H7 (cell line): ENCODE measurements at regions not wholly inside any gene's neighbourhood (a gene's known extent, or its start where the extent isn't known, plus 50 kb on each side); places are given as distances from the start of the nearest gene placed in this dataset.
"Not testable (repeated sequence)": the region's sequence is repeated elsewhere in the genome, so short reads cannot be mapped to it uniquely, and the experiment has no call there.

Source experiments
- DNase-seq: peaks from one replicate; pipeline ENCODE4 v3.0.0; 2012
- H3K27me3 ChIP-seq: 2 replicates; pipeline ENCODE4 v1.6.0; 2011; ENCODE audit warnings: mild to moderate bottlenecking, low read length; ENCODE audit not compliant: control insufficient read depth, insufficient read depth
- H3K36me3 ChIP-seq: replicated peaks from 2 replicates; pipeline ENCODE4 v1.5.1; 2011; ENCODE audit warnings: low read length; ENCODE audit not compliant: control insufficient read depth, insufficient read depth
- H3K4me3 ChIP-seq: 2 replicates; pipeline ENCODE4 v1.5.1; 2011; ENCODE audit warnings: low read depth, mild to moderate bottlenecking, control low read depth, low read length, moderate library complexity; ENCODE audit not compliant: insufficient read depth

GRCh38 chr14:84282618-84283017 is 1247.3 kb upstream of the FLRT2 start:
- no peaks in the 10 kb centered on the region for H3K36me3 ChIP-seq
- no peak for DNase-seq
- H3K4me3 ChIP-seq = no peak overlapping the region
- no peaks in the 10 kb centered on the region for H3K27me3 ChIP-seq

- no peaks in the 10 kb centered on the region for H3K36me3 ChIP-seq
- no peak overlapping the region for H3K4me3 ChIP-seq
- no peak for DNase-seq
- H3K27me3 ChIP-seq = no peaks in the 10 kb centered on the region
These were observed 1241.2 kb upstream of the FLRT2 start for GRCh38 chr14:84288781-84289180.

DNA sequence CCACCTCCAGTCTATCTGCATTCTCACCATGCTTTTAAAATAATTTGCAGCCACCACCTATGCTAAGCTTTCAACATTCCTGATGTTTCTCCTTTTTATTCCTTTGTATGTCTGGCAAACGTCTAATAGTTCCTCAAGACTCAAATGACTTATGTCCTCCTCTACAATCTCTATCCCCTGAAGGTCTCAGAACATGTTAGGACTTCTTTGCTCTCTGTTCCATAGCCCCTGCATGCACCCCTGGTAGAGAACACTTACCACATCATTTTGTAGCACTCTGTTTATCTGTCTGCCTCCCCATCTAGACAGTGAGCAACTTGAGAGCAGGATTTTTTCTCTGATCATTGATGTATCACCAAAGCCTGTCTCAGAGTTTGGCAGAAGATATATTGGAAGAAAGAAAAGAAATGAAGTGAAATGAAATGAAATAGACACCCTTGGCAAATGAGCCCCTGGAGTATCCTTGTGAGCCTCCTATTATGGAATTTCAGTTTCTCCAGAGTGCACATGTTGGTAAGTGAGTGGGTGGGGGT is 1231.2 kb upstream of the FLRT2 start:
- DNase-seq = no peak
- no peak overlapping the region for H3K4me3 ChIP-seq
- H3K27me3 ChIP-seq = no peaks in the 10 kb centered on the region
- H3K36me3 ChIP-seq = no peaks in the 10 kb centered on the region

DNA sequence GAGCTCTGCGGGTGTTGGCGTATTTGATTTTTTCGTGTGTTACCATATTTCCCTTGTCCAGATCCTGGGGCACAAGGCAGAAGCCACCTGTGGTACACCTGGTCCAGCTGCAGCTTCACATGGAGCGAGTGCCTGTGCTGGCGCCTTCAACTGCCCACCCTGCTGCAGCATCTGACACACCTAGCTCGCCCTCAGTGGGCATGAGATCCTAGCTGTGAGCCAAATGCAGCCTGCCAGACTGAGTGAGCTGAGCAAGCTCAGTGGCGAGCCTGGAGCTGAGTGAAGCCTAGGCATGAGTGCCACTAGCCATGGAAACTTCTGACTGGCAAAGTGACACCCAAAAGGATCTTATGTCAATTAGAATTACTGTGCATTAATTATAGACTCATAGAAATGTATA is 1226.8 kb upstream of the FLRT2 start:
- H3K36me3 ChIP-seq = no peaks in the 10 kb centered on the region
- no peak for DNase-seq
- no peak overlapping the region for H3K4me3 ChIP-seq
- H3K27me3 ChIP-seq = no peaks in the 10 kb centered on the region

DNA sequence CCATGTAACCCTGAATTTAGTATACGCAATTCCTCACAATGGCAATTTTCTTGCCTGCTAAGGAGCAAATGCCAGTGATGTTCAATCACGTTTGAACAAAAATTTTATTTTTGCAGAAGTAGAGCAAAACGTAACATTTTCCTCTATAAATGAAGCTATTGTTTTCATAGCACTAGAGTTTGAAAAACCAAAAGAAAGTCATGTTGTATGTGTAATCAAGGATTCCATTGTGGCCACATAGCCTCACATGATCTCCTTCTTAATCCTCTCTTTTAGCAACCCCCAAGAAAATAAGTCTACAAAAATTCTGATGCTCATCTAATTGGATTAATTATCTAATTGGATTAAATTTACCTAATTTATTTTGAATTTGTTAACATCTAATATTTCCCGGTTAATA is 1217.4 kb upstream of the FLRT2 start:
- H3K36me3 ChIP-seq = no peaks in the 10 kb centered on the region
- DNase-seq = no peak

GRCh38 chr14:84323450-84323849 is 1206.5 kb upstream of the FLRT2 start:
- no peak for DNase-seq
- no peak overlapping the region for H3K4me3 ChIP-seq
- no peaks in the 10 kb centered on the region for H3K36me3 ChIP-seq
- H3K27me3 ChIP-seq = no peaks in the 10 kb centered on the region

More for the DNA sequence above, 1217.4 kb upstream of the FLRT2 start:
- no peak overlapping the region for H3K4me3 ChIP-seq
- H3K27me3 ChIP-seq = no peaks in the 10 kb centered on the region

DNA sequence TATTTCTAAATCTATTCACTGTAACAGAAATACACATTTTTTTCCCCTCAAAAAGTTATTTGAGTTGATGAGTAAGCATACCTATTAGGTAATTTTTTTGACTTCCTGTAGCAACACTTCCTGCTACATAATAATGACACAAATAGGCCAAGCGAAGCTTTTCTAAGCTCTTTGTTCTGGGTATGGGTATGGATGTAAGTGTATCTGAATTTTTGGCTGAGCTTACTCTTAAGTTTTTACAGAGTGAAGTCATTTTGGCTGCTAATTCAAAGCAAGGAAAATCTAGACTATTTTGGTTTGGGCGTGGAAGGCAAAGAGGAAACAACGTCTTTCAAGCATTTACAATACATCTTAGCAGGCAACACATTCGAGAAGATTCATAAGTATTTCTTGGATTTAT is 1206.0 kb upstream of the FLRT2 start:
- DNase-seq = no peak
- Histone ChIP-seq H3K36me3 (no peaks in the 10 kb centered on the region), H3K27me3 (no peaks in the 10 kb centered on the region), H3K4me3 (no peak overlapping the region)

- H3K4me3 ChIP-seq = no peak overlapping the region
- H3K36me3 ChIP-seq = no peaks in the 10 kb centered on the region
- DNase-seq = no peak
- no peaks in the 10 kb centered on the region for H3K27me3 ChIP-seq
These were observed 1193.5 kb upstream of the FLRT2 start for GRCh38 chr14:84336433-84336832.

DNA sequence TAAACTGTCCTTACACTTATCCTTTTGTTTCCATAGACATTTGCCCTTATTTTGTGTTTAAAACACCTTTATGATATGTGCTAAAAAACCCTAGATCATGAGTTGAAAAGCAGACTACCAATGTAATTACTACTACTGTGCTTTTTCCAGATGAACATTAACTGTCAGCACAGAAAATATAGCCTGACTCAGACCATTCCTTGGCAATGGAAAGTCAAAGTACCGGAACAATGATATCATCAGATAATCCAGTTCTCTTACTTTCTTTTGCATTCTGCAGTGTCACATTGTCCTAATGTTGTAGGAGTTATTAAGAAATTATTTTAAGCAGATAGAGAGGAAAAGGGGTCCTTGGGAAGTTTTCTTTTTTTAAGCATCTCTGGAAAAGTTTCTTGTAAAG is 1189.0 kb upstream of the FLRT2 start:
- no peak for DNase-seq
- H3K4me3 ChIP-seq = no peak overlapping the region
- no peaks in the 10 kb centered on the region for H3K36me3 ChIP-seq
- H3K27me3 ChIP-seq = no peaks in the 10 kb centered on the region

DNA sequence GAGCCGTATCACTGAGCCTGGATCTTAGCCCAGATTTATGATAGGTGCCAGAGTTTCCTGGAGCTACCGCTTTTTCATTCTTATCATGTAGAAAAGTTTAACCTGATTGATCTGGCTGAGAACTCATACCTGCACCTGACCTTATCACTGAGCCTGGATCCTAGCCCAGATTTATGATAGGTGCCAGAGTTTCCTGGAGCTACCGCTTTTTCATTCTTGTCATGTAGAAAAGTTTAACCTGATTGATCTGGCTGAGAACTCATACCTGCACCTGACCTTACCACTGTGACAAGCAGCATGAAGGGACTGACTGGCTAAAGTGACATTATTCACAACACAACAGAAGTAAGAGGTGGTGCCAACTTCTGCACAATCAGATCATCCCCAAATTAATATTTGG is 1188.1 kb upstream of the FLRT2 start:
- not testable (repeated sequence) for H3K4me3 ChIP-seq, H3K36me3 ChIP-seq, DNase-seq, H3K27me3 ChIP-seq

GRCh38 chr14:84343656-84344055 is 1186.3 kb upstream of the FLRT2 start:
- H3K36me3 ChIP-seq = no peaks in the 10 kb centered on the region
- H3K4me3 ChIP-seq = no peak overlapping the region
- H3K27me3 ChIP-seq = no peaks in the 10 kb centered on the region
- no peak for DNase-seq

DNA sequence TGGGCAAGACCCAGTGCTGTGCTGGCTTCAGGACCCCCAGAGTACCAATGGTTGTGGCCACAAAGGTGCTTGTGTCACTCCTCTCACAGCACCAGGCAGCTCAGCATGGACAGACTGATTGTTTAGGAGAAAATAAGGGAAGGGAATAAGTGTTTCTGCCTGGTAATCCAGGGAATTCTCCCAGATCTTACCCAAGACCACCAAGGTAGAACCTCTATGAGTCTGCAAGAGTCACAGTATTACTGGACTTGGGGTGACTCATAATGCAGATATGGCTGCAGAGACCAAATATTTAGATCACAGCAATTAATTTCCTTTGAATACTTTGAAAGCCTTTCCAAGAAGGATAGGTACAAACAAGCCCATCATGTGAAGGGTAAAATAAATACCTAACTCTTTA is 1178.3 kb upstream of the FLRT2 start:
- H3K36me3 ChIP-seq = no peaks in the 10 kb centered on the region
- DNase-seq = no peak
- no peaks in the 10 kb centered on the region for H3K27me3 ChIP-seq
- H3K4me3 ChIP-seq = no peak overlapping the region

DNA sequence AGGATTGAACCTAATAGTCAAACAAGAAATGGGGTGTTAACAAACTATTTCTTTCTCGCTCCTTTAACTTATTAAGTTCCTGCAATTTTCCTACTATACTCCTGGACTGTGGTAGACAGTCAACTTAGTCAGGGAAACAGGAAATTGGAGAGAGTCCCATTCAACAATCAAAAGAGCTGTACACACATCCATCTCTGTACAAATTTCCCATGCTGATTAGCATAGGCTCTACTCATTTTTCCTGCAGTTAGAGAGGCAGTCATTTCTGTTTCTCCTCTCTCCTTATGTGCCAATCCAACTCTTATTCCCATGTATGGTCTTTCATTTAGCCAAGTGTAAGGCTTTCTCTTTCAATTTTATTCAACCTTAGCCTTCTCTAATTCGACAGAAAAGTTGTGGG is 1168.5 kb upstream of the FLRT2 start:
- H3K4me3 ChIP-seq = no peak overlapping the region
- no peak for DNase-seq
- no peaks in the 10 kb centered on the region for H3K27me3 ChIP-seq
- H3K36me3 ChIP-seq = no peaks in the 10 kb centered on the region

DNA sequence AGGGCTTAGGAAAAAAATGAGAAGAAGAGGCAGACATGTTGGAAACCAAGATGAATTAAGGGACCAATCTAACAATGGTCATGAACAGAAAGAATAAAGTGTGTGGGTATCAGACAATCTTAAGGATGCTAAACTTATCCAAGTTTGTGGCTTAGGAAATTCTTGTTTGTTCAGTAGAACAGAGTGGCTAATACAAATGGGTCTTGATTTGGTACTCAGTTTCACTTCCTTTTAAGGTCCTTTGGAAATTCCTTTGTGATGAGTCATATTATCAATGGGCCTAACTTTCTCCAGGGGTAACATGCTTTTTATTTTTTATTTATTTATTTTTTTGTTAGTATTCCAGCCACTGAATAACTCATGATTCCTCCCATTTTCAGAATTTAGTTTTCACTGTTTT is 1154.7 kb upstream of the FLRT2 start:
- Histone ChIP-seq H3K4me3 (no peak overlapping the region), H3K36me3 (no peaks in the 10 kb centered on the region), H3K27me3 (no peaks in the 10 kb centered on the region)
- DNase-seq = no peak

- no peak for DNase-seq
- no peak overlapping the region for H3K4me3 ChIP-seq
- H3K36me3 ChIP-seq = no peaks in the 10 kb centered on the region
- no peaks in the 10 kb centered on the region for H3K27me3 ChIP-seq
These were observed 1139.9 kb upstream of the FLRT2 start for GRCh38 chr14:84390010-84390409.

- H3K4me3 ChIP-seq = no peak overlapping the region
- no peaks in the 10 kb centered on the region for H3K27me3 ChIP-seq
- no peak for DNase-seq
- H3K36me3 ChIP-seq = no peaks in the 10 kb centered on the region
These were observed 1132.3 kb upstream of the FLRT2 start for GRCh38 chr14:84397631-84398030.
